PC-3 (cell line): ENCODE measurements at regions not wholly inside any gene's neighbourhood (a gene's known extent, or its start where the extent isn't known, plus 50 kb on each side); places are given as distances from the start of the nearest gene placed in this dataset.
"Not testable (repeated sequence)": the region's sequence is repeated elsewhere in the genome, so short reads cannot be mapped to it uniquely, and the experiment has no call there.

Experiments
- ATAC-seq: fragments of 200-7000 bp; cut with Tn5 transposase; 2 replicates; pipeline ENCODE4 v1.9.1; 2020; ENCODE audit warnings: mild to moderate bottlenecking, moderate library complexity
- BruUV-seq: library from RNA; stranded (reverse); fragments of 400-500 nt; replicated peaks from 2 replicates; lab custom pipeline; 2021; lab: Mats Ljungman, UMichigan
- CTCF ChIA-PET: fragments of 300-600 bp; sonication (Branson Sonifier 250); formaldehyde crosslinking; loops from one replicate; lab custom pipeline; 2022; ENCODE audit warnings: antibody characterized with exemption; lab: Charles Lee
- POLR2A ChIA-PET: fragments of 300-600 bp; sonication (Branson Sonifier 250); formaldehyde crosslinking; loops from one replicate; lab custom pipeline; 2022; ENCODE audit warnings: antibody characterized with exemption; ENCODE audit not compliant: unreplicated experiment; lab: Charles Lee
- DNase-seq: peaks from one replicate; pipeline ENCODE4 v3.0.0-alpha.2; 2015
- H2AFZ ChIP-seq: fragments of 300-600 bp; sonication (generic); 2 replicates; pipeline ENCODE4 v1.6.0; 2016; ENCODE audit warnings: antibody characterized with exemption, low read length
- H3F3A ChIP-seq: fragments of 300-600 bp; sonication (generic); one replicate; pipeline ENCODE4 v1.6.0; 2017; ENCODE audit warnings: antibody characterized with exemption, low read length, control low read depth, mild to moderate bottlenecking; ENCODE audit not compliant: unreplicated experiment
- H3K27ac ChIP-seq: fragments of 300-600 bp; sonication (generic); 2 replicates; pipeline ENCODE4 v1.5.1; 2016; ENCODE audit warnings: mild to moderate bottlenecking, low read length
- H3K27me3 ChIP-seq: fragments of 300-600 bp; sonication (generic); 2 replicates; pipeline ENCODE4 v1.6.1; 2016; ENCODE audit warnings: low read length, mixed read lengths
- H3K36me3 ChIP-seq: fragments of 300-600 bp; sonication (generic); 2 replicates; pipeline ENCODE4 v1.6.1; 2016; ENCODE audit warnings: low read depth, mixed run types, low read length, mixed read lengths
- H3K4me1 ChIP-seq: fragments of 300-600 bp; sonication (generic); 2 replicates; pipeline ENCODE4 v1.5.1; 2016; ENCODE audit warnings: low read length; ENCODE audit not compliant: insufficient read depth
- H3K4me2 ChIP-seq: fragments of 300-600 bp; sonication (generic); 2 replicates; pipeline ENCODE4 v1.6.0; 2016; ENCODE audit warnings: low read length
- H3K4me3 ChIP-seq: fragments of 300-600 bp; sonication (generic); 2 replicates; pipeline ENCODE4 v1.5.1; 2016; ENCODE audit warnings: mild to moderate bottlenecking, low read length, mixed read lengths
- H3K79me2 ChIP-seq: fragments of 300-600 bp; sonication (generic); 2 replicates; pipeline ENCODE4 v1.6.1; 2017; ENCODE audit warnings: low read length, mixed read lengths
- H3K9ac ChIP-seq: fragments of 300-600 bp; sonication (generic); 2 replicates; pipeline ENCODE4 v1.6.0; 2016; ENCODE audit warnings: mild to moderate bottlenecking, low read length
- H3K9me2 ChIP-seq: fragments of 300-600 bp; sonication (generic); replicated peaks from 2 replicates; pipeline ENCODE4 v1.6.1; 2016; ENCODE audit warnings: mixed run types, low read length, mixed read lengths
- H3K9me3 ChIP-seq: fragments of 300-600 bp; sonication (generic); 2 replicates; pipeline ENCODE4 v1.6.1; 2016; ENCODE audit warnings: low read length, mixed read lengths
- H4K20me1 ChIP-seq: fragments of 300-600 bp; sonication (generic); 2 replicates; pipeline ENCODE4 v1.6.1; 2016; ENCODE audit warnings: low read length, mixed read lengths
- EZH2 ChIP-seq: fragments of 300-600 bp; sonication (generic); IDR thresholded peaks from one replicate; pipeline ENCODE4 v1.6.1; 2017; ENCODE audit warnings: antibody characterized with exemption, mild to moderate bottlenecking, low read length; ENCODE audit not compliant: unreplicated experiment
- EZH2phosphoT487 ChIP-seq: fragments of 300-600 bp; sonication (generic); IDR thresholded peaks from 2 replicates; pipeline ENCODE4 v1.6.1; 2018; ENCODE audit warnings: mild to moderate bottlenecking, antibody characterized with exemption, low read length, borderline replicate concordance
- intact Hi-C: fragments of 100-400 bp; cut with micrococcal nuclease; formaldehyde crosslinking; loops from 2 replicates; pipeline ENCODE4 v1.9.0; 2023
- TF ChIP-seq, protein P1 (sequence below): fragments of 300-600 bp; sonication (generic); conservative IDR thresholded peaks from 2 replicates; pipeline ENCODE4 v1.5.1; 2017; ENCODE audit warnings: antibody characterized with exemption, low read depth, mild to moderate bottlenecking, low read length

DNA sequence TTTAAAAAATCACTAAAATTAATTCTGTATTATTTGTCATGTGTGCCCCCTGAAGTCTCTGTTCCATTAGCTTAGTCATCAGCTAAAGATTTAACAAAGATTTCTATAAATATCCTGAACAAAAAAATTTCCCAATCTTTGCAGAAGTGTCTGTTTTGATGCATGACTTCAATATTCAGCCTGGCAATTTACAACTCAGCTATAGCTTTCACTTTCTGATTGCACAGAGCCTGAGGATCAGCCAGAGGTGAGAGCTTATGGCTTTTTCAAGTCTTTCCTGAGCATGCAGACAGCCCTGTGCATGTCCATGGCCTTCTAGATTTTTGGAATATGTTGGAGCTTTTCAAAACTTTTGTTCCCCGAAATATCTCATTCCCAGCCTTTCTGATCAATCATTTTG, 420.1 kb downstream of the ZNF674 start:
- H3K9me2 ChIP-seq: no peaks in the 10 kb centered on the region
- no TSS peak for BruUV-seq
- peaks cover 8% of the 10 kb centered on the region; the same call in 1 of the 2 replicates for H3K4me1 ChIP-seq
- no peaks in the 10 kb centered on the region for H3K36me3 ChIP-seq
- ATAC-seq (no peak), DNase-seq (no peak)
- no peak overlapping the region for H3K9ac ChIP-seq
- no peak overlapping the region for H3K4me3 ChIP-seq
- no peaks in the 10 kb centered on the region for H3K79me2 ChIP-seq
- POLR2A ChIA-PET: no interaction called here
- intact Hi-C loops: no loop called here
- no peaks in the 10 kb centered on the region for H4K20me1 ChIP-seq
- no peaks in the 10 kb centered on the region for H3F3A ChIP-seq
- CTCF ChIA-PET: no interaction called here
- no peaks in the 10 kb centered on the region for H3K9me3 ChIP-seq
- no peak for TF ChIP-seq EZH2phosphoT487
- TF ChIP-seq, protein P1, sequence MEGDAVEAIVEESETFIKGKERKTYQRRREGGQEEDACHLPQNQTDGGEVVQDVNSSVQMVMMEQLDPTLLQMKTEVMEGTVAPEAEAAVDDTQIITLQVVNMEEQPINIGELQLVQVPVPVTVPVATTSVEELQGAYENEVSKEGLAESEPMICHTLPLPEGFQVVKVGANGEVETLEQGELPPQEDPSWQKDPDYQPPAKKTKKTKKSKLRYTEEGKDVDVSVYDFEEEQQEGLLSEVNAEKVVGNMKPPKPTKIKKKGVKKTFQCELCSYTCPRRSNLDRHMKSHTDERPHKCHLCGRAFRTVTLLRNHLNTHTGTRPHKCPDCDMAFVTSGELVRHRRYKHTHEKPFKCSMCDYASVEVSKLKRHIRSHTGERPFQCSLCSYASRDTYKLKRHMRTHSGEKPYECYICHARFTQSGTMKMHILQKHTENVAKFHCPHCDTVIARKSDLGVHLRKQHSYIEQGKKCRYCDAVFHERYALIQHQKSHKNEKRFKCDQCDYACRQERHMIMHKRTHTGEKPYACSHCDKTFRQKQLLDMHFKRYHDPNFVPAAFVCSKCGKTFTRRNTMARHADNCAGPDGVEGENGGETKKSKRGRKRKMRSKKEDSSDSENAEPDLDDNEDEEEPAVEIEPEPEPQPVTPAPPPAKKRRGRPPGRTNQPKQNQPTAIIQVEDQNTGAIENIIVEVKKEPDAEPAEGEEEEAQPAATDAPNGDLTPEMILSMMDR: no peak
- no peak for TF ChIP-seq EZH2
- H3K27ac ChIP-seq: no peak overlapping the region
- H3K27me3 ChIP-seq: no peaks in the 10 kb centered on the region
- no peak overlapping the region for H3K4me2 ChIP-seq
- no peak overlapping the region for H2AFZ ChIP-seq

DNA sequence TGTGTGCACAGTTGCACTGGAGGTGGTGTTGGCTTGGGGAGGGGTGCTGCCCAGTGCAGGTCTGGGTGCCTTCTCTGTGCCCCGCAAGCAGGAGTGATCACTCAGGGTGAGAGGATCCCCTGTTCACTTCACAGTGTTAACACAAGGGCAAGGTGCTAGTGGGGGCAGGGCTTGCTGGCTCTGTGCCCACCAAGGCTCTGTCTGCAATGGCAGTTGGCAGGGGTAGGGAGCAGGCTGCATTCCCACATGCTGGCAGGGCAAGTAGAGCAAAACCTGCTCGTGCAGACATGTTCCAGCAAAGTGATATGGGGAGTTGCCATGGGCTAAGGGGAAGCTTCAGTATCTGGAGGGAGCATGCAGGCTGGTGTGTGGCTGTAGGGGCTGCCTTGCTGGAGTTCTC, 428.0 kb downstream of the ZNF674 start:
- no peaks in the 10 kb centered on the region for H3K9me2 ChIP-seq
- H3K4me1 ChIP-seq: no peaks in the 10 kb centered on the region
- H3K4me2 ChIP-seq: no peak overlapping the region
- DNase-seq (no peak), ATAC-seq (no peak)
- H3K9ac ChIP-seq: no peak overlapping the region
- no peak overlapping the region for H3K4me3 ChIP-seq
- no peak overlapping the region for H2AFZ ChIP-seq
- POLR2A ChIA-PET: no interaction called here
- BruUV-seq: no TSS peak
- CTCF ChIA-PET: no interaction called here
- TF ChIP-seq EZH2 (no peak), EZH2phosphoT487 (no peak)
- TF ChIP-seq, protein P1: no peak
- no peaks in the 10 kb centered on the region for H3F3A ChIP-seq
- intact Hi-C loops: no loop called here
- H3K27ac ChIP-seq: no peak overlapping the region
- no peaks in the 10 kb centered on the region for H4K20me1 ChIP-seq
- no peaks in the 10 kb centered on the region for H3K27me3 ChIP-seq
- no peaks in the 10 kb centered on the region for H3K36me3 ChIP-seq
- H3K79me2 ChIP-seq: no peaks in the 10 kb centered on the region
- no peaks in the 10 kb centered on the region for H3K9me3 ChIP-seq

GRCh38 chrX:46087310-46087709, 457.9 kb downstream of the ZNF674 start:
- H3K36me3 ChIP-seq, intact Hi-C loops, H3K27me3 ChIP-seq, H4K20me1 ChIP-seq, H3K9ac ChIP-seq, ATAC-seq, H2AFZ ChIP-seq, H3K79me2 ChIP-seq, BruUV-seq, H3K9me3 ChIP-seq, H3K4me1 ChIP-seq, H3K4me2 ChIP-seq, H3K9me2 ChIP-seq, DNase-seq, H3K4me3 ChIP-seq, CTCF ChIA-PET, H3F3A ChIP-seq, H3K27ac ChIP-seq: not testable (repeated sequence)
- POLR2A ChIA-PET: interaction anchor here (0.7 kb wide), 1 partner anchor 173 kb away, joined by 5 read pairs; no protein-coding TSS in a partner anchor

DNA sequence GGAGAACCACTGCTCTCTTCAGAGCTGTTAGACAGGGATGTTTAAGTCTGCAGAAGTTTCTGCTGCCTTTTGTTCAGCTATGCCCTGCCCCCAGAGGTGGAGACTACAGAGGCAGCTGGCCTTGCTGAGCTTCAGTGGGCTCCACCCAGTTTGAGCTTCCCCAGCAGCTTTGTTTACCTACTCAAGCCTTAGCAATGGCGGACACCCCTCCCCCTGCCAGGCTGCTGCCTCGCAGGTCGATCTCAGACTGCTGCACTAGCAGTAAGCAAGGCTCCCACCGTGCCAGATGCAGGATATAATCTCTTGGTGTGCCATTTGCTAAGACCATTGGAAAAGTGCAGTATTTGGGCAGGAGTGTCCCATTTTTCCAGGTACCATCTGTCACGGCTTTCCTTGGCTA, 465.1 kb downstream of the ZNF674 start:
- BruUV-seq, H3K27me3 ChIP-seq, H3K9ac ChIP-seq, H3F3A ChIP-seq, H3K4me1 ChIP-seq, ATAC-seq, H3K27ac ChIP-seq, H3K4me3 ChIP-seq, H2AFZ ChIP-seq, H3K9me2 ChIP-seq, H3K9me3 ChIP-seq, POLR2A ChIA-PET, H4K20me1 ChIP-seq, DNase-seq, H3K4me2 ChIP-seq, intact Hi-C loops, CTCF ChIA-PET, H3K79me2 ChIP-seq, H3K36me3 ChIP-seq: not testable (repeated sequence)
